ENCODE measurements at regions not wholly inside any gene's neighbourhood (a gene's known extent, or its start where the extent isn't known, plus 50 kb on each side); places are given as distances from the start of the nearest gene placed in this dataset.

- TF ChIP-seq NR1H2 (CRISPR knock-in tag; IDR thresholded peaks at IDR 0.05) (no peak), NR3C1 (CRISPR knock-in tag; conservative IDR thresholded peaks at IDR 0.05; ENCODE audit: low read depth) (no peak), E2F5 (CRISPR knock-in tag; IDR thresholded peaks at IDR 0.05) (no peak), NFE2L1 (CRISPR knock-in tag; IDR thresholded peaks at IDR 0.05) (no peak), ELF4 (CRISPR knock-in tag; IDR thresholded peaks at IDR 0.05; ENCODE audit: low read depth) (no peak), ESRRA (CRISPR knock-in tag; IDR thresholded peaks at IDR 0.05; ENCODE audit: borderline replicate concordance) (no peak), CTCF (IDR thresholded peaks at IDR 0.05) (no peak), IRF1 (CRISPR knock-in tag; IDR thresholded peaks at IDR 0.05) (no peak)
These were observed 195.5 kb upstream of the XYLT1 start for GRCh38 chr16:17666293-17666692.

All from WTC11 (cell line).